Endothelial cell of umbilical vein (primary cell): ENCODE measurements at regions not wholly inside any gene's neighbourhood (a gene's known extent, or its start where the extent isn't known, plus 50 kb on each side); places are given as distances from the start of the nearest gene placed in this dataset.

Experiments used
- BruUV-seq: library from RNA; stranded (reverse); fragments of 400-500 nt; replicated peaks from 2 replicates; lab custom pipeline; 2021; lab: Mats Ljungman, UMichigan
- CTCF ChIA-PET: fragments of 300-600, 350-600 bp; sonication (Branson Sonifier 250); formaldehyde crosslinking; loops from one replicate; lab custom pipeline; 2021; ENCODE audit warnings: antibody characterized with exemption, inconsistent platforms; lab: Charles Lee
- POLR2A ChIA-PET: fragments of 300-600, 350-600 bp; sonication (Branson Sonifier 250); formaldehyde crosslinking; loops from one replicate; lab custom pipeline; 2021; ENCODE audit warnings: antibody characterized with exemption, inconsistent platforms; lab: Charles Lee
- DNase-seq: peaks from one replicate; pipeline ENCODE4 v3.0.0-alpha.2; 2011; ENCODE audit warnings: low read depth, low spot score
- FAIRE-seq: peaks from 2 replicates; lab custom pipeline; 2011; peaks lifted over from hg19 to GRCh38; lab: Jason Lieb, UNC
- H2AFZ ChIP-seq: 2 replicates; pipeline ENCODE4 v1.6.0; 2012; ENCODE audit warnings: low read depth, low read length, control low read depth, inconsistent platforms
- H3K27ac ChIP-seq: 2 replicates; pipeline ENCODE4 v1.5.1; 2011; ENCODE audit warnings: low read depth, mild to moderate bottlenecking, control low read depth, low read length, moderate library complexity; ENCODE audit not compliant: insufficient read depth
- H3K27me3 ChIP-seq, 2 experiments: 2 replicates each; pipeline versions ENCODE4 v1.6.0 to v1.6.1; 2011; ENCODE audit warnings: low read length in 2 of 2, mixed read lengths in 1 of 2; ENCODE audit not compliant: control insufficient read depth in 2 of 2, insufficient read depth in 2 of 2
- H3K36me3 ChIP-seq, 2 experiments: 2 replicates in 1 of 2; 3 replicates in 1 of 2; pipeline ENCODE4 v1.5.1; 2011; ENCODE audit warnings: low read length in 2 of 2, mild to moderate bottlenecking in 1 of 2, moderate library complexity in 1 of 2; ENCODE audit not compliant: control insufficient read depth in 2 of 2, insufficient read depth in 2 of 2; ENCODE audit errors: extremely low read depth in 1 of 2
- H3K4me1 ChIP-seq: 3 replicates; pipeline ENCODE4 v1.5.1; 2011; ENCODE audit warnings: mild to moderate bottlenecking, low read length; ENCODE audit not compliant: control insufficient read depth, insufficient read depth; ENCODE audit errors: extremely low read depth
- H3K4me2 ChIP-seq: 2 replicates; pipeline ENCODE4 v1.6.1; 2011; ENCODE audit warnings: low read length, control low read depth, mixed read lengths; ENCODE audit not compliant: insufficient read depth
- H3K4me3 ChIP-seq, 3 experiments: fragments of 200-600 bp in 1 of 3; sonication (generic), shearing (Covaris generic) in 1 of 3; replicated peaks in 1 of 3; 2 replicates each; pipeline ENCODE4 v1.5.1; 2011 to 2016; ENCODE audit warnings: control low read depth in 3 of 3, low read length in 3 of 3, mild to moderate bottlenecking in 2 of 3, inconsistent platforms in 1 of 3, low read depth in 1 of 3, moderate library complexity in 1 of 3; ENCODE audit not compliant: insufficient read depth in 1 of 3
- H3K79me2 ChIP-seq: 2 replicates; pipeline ENCODE4 v1.6.0; 2012; ENCODE audit warnings: low read length, inconsistent platforms; ENCODE audit not compliant: control insufficient read depth, insufficient read depth
- H3K9ac ChIP-seq: replicated peaks from 2 replicates; pipeline ENCODE3; 2011; ENCODE audit warnings: low read length, control low read depth; ENCODE audit not compliant: insufficient read depth; ENCODE audit errors: extremely low read depth
- H3K9me1 ChIP-seq: replicated peaks from 3 replicates; pipeline ENCODE4 v1.6.0; 2011; ENCODE audit warnings: mild to moderate bottlenecking, low read length; ENCODE audit not compliant: control insufficient read depth, insufficient read depth; ENCODE audit errors: extremely low read depth
- H3K9me3 ChIP-seq: replicated peaks from 2 replicates; pipeline ENCODE4 v1.5.1; 2012; ENCODE audit warnings: low read length, inconsistent platforms; ENCODE audit not compliant: control insufficient read depth, insufficient read depth
- H4K20me1 ChIP-seq: replicated peaks from 2 replicates; pipeline ENCODE3; 2011; ENCODE audit warnings: mild to moderate bottlenecking, low read length; ENCODE audit not compliant: control insufficient read depth, insufficient read depth; ENCODE audit errors: extremely low read depth
- EZH2 ChIP-seq: IDR thresholded peaks from 2 replicates; pipeline ENCODE4 v1.6.1; 2012; ENCODE audit warnings: borderline replicate concordance, low read depth, mild to moderate bottlenecking, moderate library complexity, low read length, inconsistent platforms; ENCODE audit not compliant: severe bottlenecking
- FOS ChIP-seq: IDR thresholded peaks from 2 replicates; pipeline ENCODE4 v1.6.1; 2011; ENCODE audit warnings: mild to moderate bottlenecking, low read length, moderate library complexity, borderline replicate concordance; ENCODE audit not compliant: insufficient read depth
- GATA2 ChIP-seq: IDR thresholded peaks from 2 replicates; pipeline ENCODE4 v1.7.0; 2011; ENCODE audit warnings: low read depth, mild to moderate bottlenecking, moderate library complexity, mixed read lengths, low read length; ENCODE audit not compliant: insufficient read length, insufficient read depth
- JUN ChIP-seq: IDR thresholded peaks from 2 replicates; pipeline ENCODE4 v1.6.1; 2011; ENCODE audit warnings: borderline replicate concordance, low read depth; ENCODE audit not compliant: insufficient read length, insufficient read depth
- MYC ChIP-seq: IDR thresholded peaks from one replicate; pipeline ENCODE4 v1.6.1; 2011; ENCODE audit warnings: mild to moderate bottlenecking, low read depth, low read length
- POLR2A ChIP-seq: IDR thresholded peaks from 2 replicates; pipeline ENCODE4 v1.6.1; 2012; ENCODE audit warnings: low read depth, mild to moderate bottlenecking, control low read depth, low read length
- POLR2AphosphoS5 ChIP-seq: IDR thresholded peaks from 2 replicates; pipeline ENCODE4 v1.6.1; 2012; ENCODE audit warnings: low read depth, mild to moderate bottlenecking, control low read depth, low read length, moderate library complexity; ENCODE audit not compliant: insufficient read depth
- dilution Hi-C: fragments of 300-500 bp; cut with MboI; formaldehyde crosslinking; loops from one replicate; pipeline ENCODE4 v1.15.0; 2019; ENCODE audit warnings: low sequenced_read_pairs; ENCODE audit not compliant: extremely low pct_ligation_motif_present
- intact Hi-C: fragments of 100-400 bp; cut with micrococcal nuclease; formaldehyde crosslinking; loops from one replicate; pipeline ENCODE4 v1.10.0; 2022
- TF ChIP-seq, protein P1 (sequence below), 2 donors: IDR thresholded peaks; 1 replicate in 1 of 2; 2 replicates in 1 of 2; pipeline ENCODE4 v1.5.1; 2011; ENCODE audit warnings: low read length in 2 of 2, mild to moderate bottlenecking in 2 of 2, moderate library complexity in 2 of 2, control low read depth in 1 of 2, inconsistent platforms in 1 of 2, low read depth in 1 of 2; ENCODE audit not compliant: insufficient read depth in 1 of 2; ENCODE audit errors: extremely low read depth in 1 of 2
- TF ChIP-seq, protein P2 (sequence below): IDR thresholded peaks from 2 replicates; pipeline ENCODE4 v1.6.1; 2011; ENCODE audit not compliant: insufficient read depth, insufficient read length

DNA sequence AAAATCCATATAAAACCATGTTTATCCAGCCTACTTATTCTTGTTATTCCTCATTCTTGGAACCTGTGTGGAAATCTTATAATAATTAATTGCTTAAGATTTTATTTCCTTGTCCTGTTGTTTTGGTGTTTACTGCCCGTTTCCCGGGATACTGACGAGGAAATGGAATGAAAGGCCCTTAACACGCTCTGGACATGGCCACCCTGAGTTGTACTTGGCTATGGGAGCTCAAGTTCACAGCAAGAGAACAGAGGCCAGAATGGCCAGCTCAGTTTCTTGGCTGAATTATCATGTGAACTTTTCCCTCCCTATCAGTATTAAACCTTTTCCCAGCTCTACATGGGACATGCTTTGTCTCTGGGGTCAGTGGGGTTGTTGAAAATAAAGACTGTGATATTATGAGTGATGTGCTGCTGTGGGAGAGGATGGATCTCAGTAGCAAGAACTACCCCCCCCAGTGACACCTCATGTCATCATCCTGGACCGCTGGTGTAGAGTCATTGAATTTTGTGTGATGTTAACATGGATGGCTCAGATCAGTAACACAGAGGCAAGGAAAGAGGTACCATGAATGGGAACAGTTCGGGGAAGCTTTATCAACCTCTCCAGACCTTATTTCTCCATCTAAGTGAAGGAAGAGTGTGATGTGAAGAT is 87.0 kb upstream of the IGFBP3 start:
- H3K9ac ChIP-seq = no peak overlapping the region
- no peak overlapping the region for H2AFZ ChIP-seq
- no peaks in the 10 kb centered on the region for H3K27me3 ChIP-seq
- H3K9me3 ChIP-seq = no peaks in the 10 kb centered on the region
- ChIA-PET CTCF (no interaction called here), POLR2A (no interaction called here)
- intact Hi-C loops = no loop called here
- TF ChIP-seq GATA2 (no peak), POLR2A (no peak), EZH2 (no peak), JUN (no peak), POLR2AphosphoS5 (no peak), MYC (no peak), FOS (no peak)
- TF ChIP-seq, protein P1, sequence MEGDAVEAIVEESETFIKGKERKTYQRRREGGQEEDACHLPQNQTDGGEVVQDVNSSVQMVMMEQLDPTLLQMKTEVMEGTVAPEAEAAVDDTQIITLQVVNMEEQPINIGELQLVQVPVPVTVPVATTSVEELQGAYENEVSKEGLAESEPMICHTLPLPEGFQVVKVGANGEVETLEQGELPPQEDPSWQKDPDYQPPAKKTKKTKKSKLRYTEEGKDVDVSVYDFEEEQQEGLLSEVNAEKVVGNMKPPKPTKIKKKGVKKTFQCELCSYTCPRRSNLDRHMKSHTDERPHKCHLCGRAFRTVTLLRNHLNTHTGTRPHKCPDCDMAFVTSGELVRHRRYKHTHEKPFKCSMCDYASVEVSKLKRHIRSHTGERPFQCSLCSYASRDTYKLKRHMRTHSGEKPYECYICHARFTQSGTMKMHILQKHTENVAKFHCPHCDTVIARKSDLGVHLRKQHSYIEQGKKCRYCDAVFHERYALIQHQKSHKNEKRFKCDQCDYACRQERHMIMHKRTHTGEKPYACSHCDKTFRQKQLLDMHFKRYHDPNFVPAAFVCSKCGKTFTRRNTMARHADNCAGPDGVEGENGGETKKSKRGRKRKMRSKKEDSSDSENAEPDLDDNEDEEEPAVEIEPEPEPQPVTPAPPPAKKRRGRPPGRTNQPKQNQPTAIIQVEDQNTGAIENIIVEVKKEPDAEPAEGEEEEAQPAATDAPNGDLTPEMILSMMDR (IDR thresholded peaks at IDR 0.05; ENCODE audit: extremely low read depth in 1 of 2, insufficient read depth in 1 of 2, low read depth in 1 of 2, low read length in 2 of 2) = no peak
- TF ChIP-seq, protein P2, sequence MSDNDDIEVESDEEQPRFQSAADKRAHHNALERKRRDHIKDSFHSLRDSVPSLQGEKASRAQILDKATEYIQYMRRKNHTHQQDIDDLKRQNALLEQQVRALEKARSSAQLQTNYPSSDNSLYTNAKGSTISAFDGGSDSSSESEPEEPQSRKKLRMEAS = no peak
- H4K20me1 ChIP-seq = no peaks in the 10 kb centered on the region
- no TSS peak for BruUV-seq
- dilution Hi-C loops = no loop called here
- H3K79me2 ChIP-seq = no peaks in the 10 kb centered on the region
- H3K4me1 ChIP-seq = no peaks in the 10 kb centered on the region
- no peak overlapping the region for H3K4me3 ChIP-seq
- no peak for FAIRE-seq
- H3K36me3 ChIP-seq = no peaks in the 10 kb centered on the region
- H3K9me1 ChIP-seq = no peaks in the 10 kb centered on the region
- DNase-seq = no peak
- H3K27ac ChIP-seq = no peak overlapping the region
- no peak overlapping the region for H3K4me2 ChIP-seq
